Activated naive CD8-positive, alpha-beta T cell (primary cell): ENCODE measurements at regions not wholly inside any gene's neighbourhood (a gene's known extent, or its start where the extent isn't known, plus 50 kb on each side); places are given as distances from the start of the nearest gene placed in this dataset.

Experiments
- H3K27ac Mint-ChIP-seq: one replicate; pipeline ENCODE4 v1.8.0; 2021; ENCODE audit warnings: mixed read lengths
- H3K27me3 Mint-ChIP-seq: one replicate; pipeline ENCODE4 v1.8.0; 2021; ENCODE audit warnings: mixed read lengths
- H3K36me3 Mint-ChIP-seq: one replicate; pipeline ENCODE4 v1.8.0; 2021; ENCODE audit warnings: mixed read lengths
- H3K4me1 Mint-ChIP-seq: one replicate; pipeline ENCODE4 v1.8.0; 2021; ENCODE audit warnings: low read depth, mixed read lengths
- H3K4me3 Mint-ChIP-seq: one replicate; pipeline ENCODE4 v1.8.0; 2021; ENCODE audit warnings: mild to moderate bottlenecking, mixed read lengths
- H3K9me3 Mint-ChIP-seq: one replicate; pipeline ENCODE4 v1.8.0; 2021; ENCODE audit warnings: low read depth, mixed read lengths

- no peak overlapping the region for H3K27ac Mint-ChIP-seq
- no peaks in the 10 kb centered on the region for H3K9me3 Mint-ChIP-seq
- no peak overlapping the region for H3K4me3 Mint-ChIP-seq
- H3K4me1 Mint-ChIP-seq, result peaks cover 8% of the 10 kb centered on the region
- H3K27me3 Mint-ChIP-seq, result no peaks in the 10 kb centered on the region
- H3K36me3 Mint-ChIP-seq, result no peaks in the 10 kb centered on the region
These were observed 52.5 kb upstream of the NBL1 start for GRCh38 chr1:19591482-19592091.

- Mint-ChIP-seq H3K9me3 (no peaks in the 10 kb centered on the region), H3K27ac (no peak overlapping the region), H3K4me3 (no peak overlapping the region), H3K27me3 (no peaks in the 10 kb centered on the region), H3K4me1 (peaks cover 3% of the 10 kb centered on the region), H3K36me3 (no peaks in the 10 kb centered on the region)
These were observed 58.6 kb upstream of the NBL1 start for GRCh38 chr1:19585507-19585906.

- Mint-ChIP-seq H3K27me3 (no peaks in the 10 kb centered on the region), H3K4me1 (peaks cover 3% of the 10 kb centered on the region), H3K9me3 (no peaks in the 10 kb centered on the region), H3K4me3 (no peak overlapping the region), H3K27ac (no peak overlapping the region), H3K36me3 (no peaks in the 10 kb centered on the region)
These were observed 61.8 kb upstream of the NBL1 start for GRCh38 chr1:19582318-19582717.

- Mint-ChIP-seq H3K27me3 (no peaks in the 10 kb centered on the region), H3K9me3 (no peaks in the 10 kb centered on the region), H3K27ac (no peak overlapping the region), H3K4me3 (no peak overlapping the region), H3K4me1 (peaks cover 3% of the 10 kb centered on the region), H3K36me3 (no peaks in the 10 kb centered on the region)
These were observed 62.7 kb upstream of the NBL1 start for GRCh38 chr1:19581381-19581780.

GRCh38 chr1:19577561-19577960 lies 66.5 kb upstream of the NBL1 start:
- H3K36me3 Mint-ChIP-seq, result no peaks in the 10 kb centered on the region
- H3K9me3 Mint-ChIP-seq, result no peaks in the 10 kb centered on the region
- no peak overlapping the region for H3K4me3 Mint-ChIP-seq
- peaks cover 3% of the 10 kb centered on the region for H3K4me1 Mint-ChIP-seq
- no peak overlapping the region for H3K27ac Mint-ChIP-seq
- peaks cover 1% of the 10 kb centered on the region for H3K27me3 Mint-ChIP-seq

- no peaks in the 10 kb centered on the region for H3K36me3 Mint-ChIP-seq
- H3K4me3 Mint-ChIP-seq, result no peak overlapping the region
These were observed 67.1 kb upstream of the NBL1 start for GRCh38 chr1:19577036-19577435.

GRCh38 chr1:19569786-19570185 lies 74.3 kb upstream of the NBL1 start:
- H3K9me3 Mint-ChIP-seq, result no peaks in the 10 kb centered on the region
- H3K36me3 Mint-ChIP-seq, result peaks cover 3% of the 10 kb centered on the region
- H3K4me1 Mint-ChIP-seq, result no peaks in the 10 kb centered on the region
- peaks cover 2% of the 10 kb centered on the region for H3K27me3 Mint-ChIP-seq
- H3K27ac Mint-ChIP-seq, result no peak overlapping the region
- H3K4me3 Mint-ChIP-seq, result no peak overlapping the region

More at GRCh38 chr1:19577036-19577435, 67.1 kb upstream of the NBL1 start:
- Mint-ChIP-seq H3K4me1 (no peaks in the 10 kb centered on the region), H3K27ac (no peak overlapping the region), H3K27me3 (peaks cover 1% of the 10 kb centered on the region), H3K9me3 (no peaks in the 10 kb centered on the region)

- Mint-ChIP-seq H3K4me3 (no peak overlapping the region), H3K36me3 (peaks cover 3% of the 10 kb centered on the region), H3K4me1 (no peaks in the 10 kb centered on the region), H3K27me3 (peaks cover 2% of the 10 kb centered on the region), H3K27ac (no peak overlapping the region), H3K9me3 (no peaks in the 10 kb centered on the region)
These were observed 77.1 kb upstream of the NBL1 start for GRCh38 chr1:19567041-19567440.

GRCh38 chr1:19564366-19564765 lies 79.0 kb upstream of the CAPZB start:
- peak overlapping the region; percentile 58 for H3K27ac Mint-ChIP-seq
- peaks cover 6% of the 10 kb centered on the region for H3K4me1 Mint-ChIP-seq
- no peaks in the 10 kb centered on the region for H3K27me3 Mint-ChIP-seq
- H3K36me3 Mint-ChIP-seq, result no peaks in the 10 kb centered on the region
- H3K4me3 Mint-ChIP-seq, result no peak overlapping the region
- H3K9me3 Mint-ChIP-seq, result no peaks in the 10 kb centered on the region

- Mint-ChIP-seq H3K4me1 (peaks cover 11% of the 10 kb centered on the region), H3K4me3 (no peak overlapping the region), H3K27me3 (no peaks in the 10 kb centered on the region), H3K27ac (no peak overlapping the region), H3K36me3 (no peaks in the 10 kb centered on the region), H3K9me3 (no peaks in the 10 kb centered on the region)
These were observed 78.2 kb upstream of the CAPZB start for GRCh38 chr1:19563324-19564097.

GRCh38 chr1:19562847-19563246 lies 77.5 kb upstream of the CAPZB start:
- H3K4me3 Mint-ChIP-seq, result no peak overlapping the region
- H3K27me3 Mint-ChIP-seq, result no peaks in the 10 kb centered on the region
- H3K36me3 Mint-ChIP-seq, result no peaks in the 10 kb centered on the region
- no peak overlapping the region for H3K27ac Mint-ChIP-seq
- peaks cover 17% of the 10 kb centered on the region for H3K4me1 Mint-ChIP-seq
- no peaks in the 10 kb centered on the region for H3K9me3 Mint-ChIP-seq

GRCh38 chr1:19560480-19560879 lies 75.1 kb upstream of the CAPZB start:
- Mint-ChIP-seq H3K27ac (no peak overlapping the region), H3K27me3 (no peaks in the 10 kb centered on the region), H3K4me3 (no peak overlapping the region), H3K9me3 (no peaks in the 10 kb centered on the region), H3K36me3 (no peaks in the 10 kb centered on the region), H3K4me1 (peaks cover 18% of the 10 kb centered on the region)

- Mint-ChIP-seq H3K36me3 (no peaks in the 10 kb centered on the region), H3K4me1 (peaks cover 18% of the 10 kb centered on the region), H3K27ac (no peak overlapping the region), H3K27me3 (no peaks in the 10 kb centered on the region), H3K4me3 (no peak overlapping the region), H3K9me3 (no peaks in the 10 kb centered on the region)
These were observed 74.3 kb upstream of the CAPZB start for GRCh38 chr1:19559641-19560040.

- H3K27ac Mint-ChIP-seq, result no peak overlapping the region
- H3K9me3 Mint-ChIP-seq, result no peaks in the 10 kb centered on the region
- peaks cover 18% of the 10 kb centered on the region for H3K4me1 Mint-ChIP-seq
- H3K27me3 Mint-ChIP-seq, result no peaks in the 10 kb centered on the region
- no peaks in the 10 kb centered on the region for H3K36me3 Mint-ChIP-seq
- H3K4me3 Mint-ChIP-seq, result no peak overlapping the region
These were observed 72.3 kb upstream of the CAPZB start for GRCh38 chr1:19557609-19558051.

- no peak overlapping the region for H3K4me3 Mint-ChIP-seq
- H3K36me3 Mint-ChIP-seq, result peaks cover 2% of the 10 kb centered on the region
- peaks cover 11% of the 10 kb centered on the region for H3K4me1 Mint-ChIP-seq
- no peaks in the 10 kb centered on the region for H3K27me3 Mint-ChIP-seq
- no peak overlapping the region for H3K27ac Mint-ChIP-seq
- no peaks in the 10 kb centered on the region for H3K9me3 Mint-ChIP-seq
These were observed 68.8 kb upstream of the CAPZB start for GRCh38 chr1:19554090-19554489.
